RWPE2 (cell line): ENCODE measurements at regions not wholly inside any gene's neighbourhood (a gene's known extent, or its start where the extent isn't known, plus 50 kb on each side); places are given as distances from the start of the nearest gene placed in this dataset.

Experiments used
- ATAC-seq: fragments of 200-7000 bp; cut with Tn5 transposase; 3 replicates; pipeline ENCODE4 v1.9.1; 2021; ENCODE audit warnings: low read depth
- DNase-seq: peaks from one replicate; pipeline ENCODE4 v3.0.0-alpha.2; 2020; ENCODE audit warnings: low spot score
- H3K27ac ChIP-seq: fragments of 450-650 bp; 2 replicates; pipeline ENCODE4 v1.5.1; 2017; ENCODE audit warnings: mild to moderate bottlenecking; ENCODE audit not compliant: poor library complexity, severe bottlenecking
- H3K27me3 ChIP-seq: fragments of 250-450 bp; sonication (Bioruptor Pico); 2 replicates; pipeline ENCODE4 v1.5.1; 2021; ENCODE audit warnings: mild to moderate bottlenecking, moderate library complexity; ENCODE audit not compliant: insufficient read depth, poor library complexity, severe bottlenecking
- H3K36me3 ChIP-seq: fragments of 250-450 bp; sonication (Bioruptor Pico); 2 replicates; pipeline ENCODE4 v1.5.1; 2020; ENCODE audit warnings: low read depth, mild to moderate bottlenecking, moderate library complexity
- H3K4me1 ChIP-seq: fragments of 250-450 bp; sonication (Bioruptor Pico); 2 replicates; pipeline ENCODE4 v1.5.1; 2021; ENCODE audit warnings: mild to moderate bottlenecking, moderate library complexity; ENCODE audit not compliant: insufficient read depth, poor library complexity, severe bottlenecking
- H3K4me3 ChIP-seq: fragments of 250-450 bp; sonication (Bioruptor Pico); 2 replicates; pipeline ENCODE4 v1.5.1; 2021; ENCODE audit warnings: mild to moderate bottlenecking, moderate library complexity; ENCODE audit not compliant: severe bottlenecking
- H3K9me3 ChIP-seq: fragments of 250-450 bp; sonication (Bioruptor Pico); 2 replicates; pipeline ENCODE4 v1.5.1; 2021; ENCODE audit warnings: mild to moderate bottlenecking, moderate library complexity; ENCODE audit not compliant: severe bottlenecking
- CTCF ChIP-seq: fragments of 450-650 bp; IDR thresholded peaks from one replicate; pipeline ENCODE4 v1.5.1; 2017; ENCODE audit warnings: mild to moderate bottlenecking, moderate library complexity; ENCODE audit not compliant: poor library complexity, severe bottlenecking

GRCh38 chr1:222283147-222283768, 264.6 kb downstream of the HHIPL2 start:
- ATAC-seq: no peak
- H3K27ac ChIP-seq: no peak overlapping the region
- no peak overlapping the region for H3K4me3 ChIP-seq
- no peaks in the 10 kb centered on the region for H3K36me3 ChIP-seq
- DNase-seq: no peak
- no peaks in the 10 kb centered on the region for H3K27me3 ChIP-seq
- no peak for TF ChIP-seq CTCF
- H3K9me3 ChIP-seq: no peaks in the 10 kb centered on the region
- H3K4me1 ChIP-seq: peaks cover 4% of the 10 kb centered on the region

- DNase-seq (no peak), ATAC-seq (no peak)
- no peaks in the 10 kb centered on the region for H3K4me1 ChIP-seq
- no peaks in the 10 kb centered on the region for H3K27me3 ChIP-seq
- TF ChIP-seq CTCF: no peak
- no peaks in the 10 kb centered on the region for H3K9me3 ChIP-seq
- no peak overlapping the region for H3K4me3 ChIP-seq
- H3K36me3 ChIP-seq: no peaks in the 10 kb centered on the region
- no peak overlapping the region for H3K27ac ChIP-seq
Measured at GRCh38 chr1:222279591-222279990, 268.3 kb downstream of the HHIPL2 start.

- DNase-seq (no peak), ATAC-seq (no peak)
- TF ChIP-seq CTCF: no peak
- no peak overlapping the region for H3K4me3 ChIP-seq
- H3K27ac ChIP-seq: no peak overlapping the region
- no peaks in the 10 kb centered on the region for H3K4me1 ChIP-seq
- no peaks in the 10 kb centered on the region for H3K36me3 ChIP-seq
- H3K27me3 ChIP-seq: no peaks in the 10 kb centered on the region
- H3K9me3 ChIP-seq: no peaks in the 10 kb centered on the region
Measured at GRCh38 chr1:222278501-222278900, 269.4 kb downstream of the HHIPL2 start.

- Histone ChIP-seq H3K36me3 (no peaks in the 10 kb centered on the region), H3K27me3 (no peaks in the 10 kb centered on the region), H3K9me3 (no peaks in the 10 kb centered on the region), H3K4me1 (no peaks in the 10 kb centered on the region), H3K4me3 (no peak overlapping the region), H3K27ac (no peak overlapping the region)
- ATAC-seq (no peak), DNase-seq (no peak)
- TF ChIP-seq CTCF: no peak
Measured at GRCh38 chr1:222275729-222276465, 272.0 kb downstream of the HHIPL2 start.
